Kidney capillary endothelial cell (primary cell): ENCODE measurements at regions not wholly inside any gene's neighbourhood (a gene's known extent, or its start where the extent isn't known, plus 50 kb on each side); places are given as distances from the start of the nearest gene placed in this dataset.

Source experiments
- DNase-seq: peaks from one replicate; pipeline ENCODE4 v3.0.0-alpha.2; 2018; ENCODE audit warnings: low spot score

DNA sequence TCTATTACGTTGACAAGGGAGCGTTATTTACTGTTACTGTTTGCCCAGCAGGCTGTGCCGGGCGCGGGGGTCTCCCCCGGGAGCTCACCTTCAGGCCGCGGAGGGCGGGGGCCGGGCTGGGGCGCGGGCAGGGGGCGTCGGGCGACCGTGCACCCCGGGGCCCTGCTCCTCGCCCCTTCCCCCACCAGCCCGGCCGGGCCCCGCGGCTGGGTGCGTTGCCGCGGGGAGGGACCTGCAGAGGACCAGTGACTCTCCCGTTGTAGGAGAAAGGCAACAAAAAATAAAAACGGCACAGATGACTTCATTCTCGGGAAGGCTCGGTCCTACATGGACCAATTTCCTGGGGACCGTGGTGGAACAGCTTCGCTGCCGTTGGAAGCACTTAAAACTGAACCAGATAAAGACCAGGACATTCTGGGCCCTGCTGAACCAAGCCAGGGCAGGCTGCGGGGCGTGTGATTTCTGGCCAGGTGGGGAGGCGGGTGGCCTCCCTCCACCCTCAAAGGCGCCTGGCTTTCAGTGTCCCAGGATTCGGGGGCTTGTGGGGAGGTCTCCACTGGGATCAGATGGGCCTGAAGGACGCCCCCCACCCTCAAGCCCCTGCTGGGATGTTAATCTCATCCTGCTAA, 57.4 kb downstream of the IGLL1 start:
- no peak for DNase-seq

GRCh38 chr22:23521441-23522113, 58.5 kb downstream of the IGLL1 start:
- DNase-seq, result peak; percentile 93

DNA sequence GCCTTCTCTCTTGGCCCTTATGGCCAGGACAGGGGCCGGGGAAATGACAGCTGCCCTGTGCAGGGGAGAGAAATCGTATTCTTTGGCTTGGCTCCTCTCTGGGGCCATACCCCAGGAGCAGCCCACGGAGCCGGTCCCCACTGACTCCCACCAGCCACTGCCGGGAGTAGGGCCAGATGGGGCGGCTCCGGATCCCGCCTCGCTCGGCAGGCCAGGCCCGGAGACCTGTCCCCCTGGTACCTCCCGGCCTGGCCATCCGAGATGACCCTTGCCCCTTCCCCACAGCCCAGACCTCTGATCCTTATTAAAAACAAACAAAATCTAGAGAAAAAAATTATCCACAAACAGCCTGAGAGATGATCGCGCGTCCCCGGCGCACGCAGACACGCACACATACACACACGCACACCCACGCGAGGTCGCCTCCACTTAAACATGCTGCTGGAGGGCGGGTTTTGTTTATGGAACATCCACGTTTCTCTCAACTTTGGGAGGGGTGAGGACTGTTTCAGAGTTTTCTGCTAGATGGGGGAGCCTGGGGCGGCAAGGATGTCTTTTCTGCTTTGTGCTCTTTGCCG, 59.1 kb downstream of the IGLL1 start:
- DNase-seq, result peak; percentile 34

DNA sequence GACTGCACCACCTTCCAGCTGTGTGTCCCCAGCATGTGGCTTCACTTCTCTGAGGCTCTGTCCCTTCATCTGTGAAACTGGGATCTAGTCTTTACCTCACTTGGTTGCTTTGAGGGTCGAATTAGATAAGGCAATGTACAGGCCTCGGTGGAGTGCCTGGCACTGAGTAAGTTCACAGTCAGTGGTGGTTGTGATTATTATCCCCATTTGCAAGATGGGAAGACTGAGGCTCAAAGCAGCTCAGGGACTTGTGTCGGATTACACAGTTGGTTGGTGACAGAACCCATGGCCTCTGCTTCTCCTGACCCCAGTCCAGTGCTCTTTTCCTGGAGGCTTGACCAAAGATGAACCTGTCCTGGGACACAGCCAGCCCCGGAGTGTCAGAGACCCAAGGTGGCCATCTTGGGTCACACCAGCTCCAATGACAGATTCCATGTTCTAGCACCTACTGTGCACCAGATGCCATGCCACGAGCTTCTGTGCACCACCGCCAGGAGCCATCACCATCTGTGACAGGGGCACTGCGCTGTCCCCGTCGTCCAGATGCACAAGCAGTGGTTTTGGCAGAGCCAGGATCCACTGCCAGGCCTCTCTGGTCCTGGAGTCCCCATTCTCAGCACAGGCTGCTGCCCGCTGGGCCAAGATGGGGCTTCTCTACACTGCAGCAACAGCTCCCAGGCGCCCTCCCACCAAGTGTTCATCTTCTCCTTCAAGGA, 60.5 kb downstream of the IGLL1 start:
- DNase-seq, result no peak

GRCh38 chr22:23518376-23519187, 61.5 kb downstream of the IGLL1 start:
- DNase-seq, result peak; percentile 46

DNA sequence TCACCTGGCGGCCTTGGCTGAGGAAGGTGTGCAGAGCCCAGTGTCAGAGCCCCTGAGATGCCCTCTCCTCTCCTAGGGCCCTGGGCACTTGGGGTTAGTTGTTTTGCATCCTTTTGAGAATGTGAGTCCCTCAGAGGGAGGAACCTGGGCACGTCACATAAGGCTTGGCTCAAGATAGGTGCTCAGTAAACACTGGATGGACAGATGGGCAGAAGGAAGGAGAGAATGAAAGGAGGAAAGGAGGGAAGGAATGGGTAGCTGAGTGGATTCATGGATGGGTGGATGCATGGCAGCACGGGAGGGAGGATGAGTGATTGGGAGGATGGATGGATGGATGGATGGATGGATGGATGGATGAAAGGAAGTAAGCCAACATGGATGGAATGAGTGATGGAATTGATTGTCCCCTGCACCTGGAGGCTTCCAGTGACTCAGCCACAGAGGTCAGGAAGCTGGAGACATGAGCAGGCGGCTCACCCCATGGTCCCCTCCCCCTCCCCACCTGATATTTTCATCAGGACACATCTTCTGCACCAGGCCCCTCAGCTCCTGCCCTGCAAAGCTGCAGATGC, 62.2 kb downstream of the IGLL1 start:
- no peak for DNase-seq

- DNase-seq, result no peak
These were observed 63.8 kb downstream of the IGLL1 start for GRCh38 chr22:23516304-23516703.

DNA sequence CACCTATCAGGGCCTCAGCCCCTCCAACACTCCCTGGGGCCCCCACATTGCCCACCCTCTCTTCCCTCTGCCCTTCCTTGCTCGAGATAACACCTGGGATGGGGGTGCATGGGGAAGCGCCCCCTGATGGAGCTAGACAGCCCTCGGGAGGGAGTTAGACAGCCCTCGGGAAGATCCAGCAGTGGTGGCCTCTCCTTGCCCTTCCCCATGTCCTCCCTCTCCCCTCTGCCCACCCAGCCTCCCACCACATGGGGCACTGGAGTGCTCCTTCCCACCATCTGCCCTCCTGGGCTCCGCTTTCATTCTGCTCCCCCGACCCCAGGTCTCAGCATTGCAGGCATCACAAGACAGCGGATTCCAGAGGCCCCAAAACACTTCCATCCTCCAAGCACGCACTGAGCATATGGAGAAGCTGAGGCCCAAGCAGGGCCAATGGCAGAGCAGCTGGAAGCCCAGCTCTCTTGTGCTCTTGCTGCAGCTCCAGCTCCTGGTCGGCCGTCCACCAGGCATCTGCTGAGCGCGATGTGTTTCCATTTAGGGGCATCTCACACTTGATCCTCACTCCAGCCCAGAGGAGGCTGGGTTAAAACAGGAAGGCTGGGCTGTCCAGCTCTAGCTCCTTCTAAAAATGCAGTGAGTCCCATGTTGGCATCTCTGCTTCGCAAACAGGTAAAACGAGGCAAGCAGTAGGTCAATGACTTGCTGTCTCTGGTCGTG, 65.6 kb downstream of the IGLL1 start:
- no peak for DNase-seq

- DNase-seq, result no peak
These were observed 66.4 kb downstream of the IGLL1 start for GRCh38 chr22:23513705-23514104.

GRCh38 chr22:23513133-23513532, 67.0 kb downstream of the IGLL1 start:
- no peak for DNase-seq

DNA sequence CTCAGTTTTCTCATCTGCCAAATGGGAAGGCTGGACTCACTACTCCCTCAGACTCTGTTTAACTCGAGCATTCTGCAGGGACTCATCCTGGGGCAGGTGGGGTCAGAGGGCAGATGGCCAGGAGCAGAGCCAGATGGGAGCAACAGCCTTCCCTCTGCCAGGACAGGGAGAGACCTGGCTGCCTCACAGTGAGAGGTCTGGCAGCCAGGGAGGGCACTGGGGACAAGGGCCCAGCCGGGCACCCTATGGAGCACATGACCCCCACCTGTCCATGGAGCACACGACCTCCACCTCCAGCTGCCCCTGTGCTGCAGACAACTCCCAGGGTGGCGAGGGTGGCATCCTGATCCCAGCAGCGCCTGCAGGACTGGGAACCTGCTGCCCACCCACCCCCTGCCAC, 67.4 kb downstream of the IGLL1 start:
- no peak for DNase-seq

- no peak for DNase-seq
These were observed 67.8 kb downstream of the IGLL1 start for GRCh38 chr22:23512348-23512705.

GRCh38 chr22:23511627-23512347, 68.3 kb downstream of the IGLL1 start:
- DNase-seq, result no peak

DNA sequence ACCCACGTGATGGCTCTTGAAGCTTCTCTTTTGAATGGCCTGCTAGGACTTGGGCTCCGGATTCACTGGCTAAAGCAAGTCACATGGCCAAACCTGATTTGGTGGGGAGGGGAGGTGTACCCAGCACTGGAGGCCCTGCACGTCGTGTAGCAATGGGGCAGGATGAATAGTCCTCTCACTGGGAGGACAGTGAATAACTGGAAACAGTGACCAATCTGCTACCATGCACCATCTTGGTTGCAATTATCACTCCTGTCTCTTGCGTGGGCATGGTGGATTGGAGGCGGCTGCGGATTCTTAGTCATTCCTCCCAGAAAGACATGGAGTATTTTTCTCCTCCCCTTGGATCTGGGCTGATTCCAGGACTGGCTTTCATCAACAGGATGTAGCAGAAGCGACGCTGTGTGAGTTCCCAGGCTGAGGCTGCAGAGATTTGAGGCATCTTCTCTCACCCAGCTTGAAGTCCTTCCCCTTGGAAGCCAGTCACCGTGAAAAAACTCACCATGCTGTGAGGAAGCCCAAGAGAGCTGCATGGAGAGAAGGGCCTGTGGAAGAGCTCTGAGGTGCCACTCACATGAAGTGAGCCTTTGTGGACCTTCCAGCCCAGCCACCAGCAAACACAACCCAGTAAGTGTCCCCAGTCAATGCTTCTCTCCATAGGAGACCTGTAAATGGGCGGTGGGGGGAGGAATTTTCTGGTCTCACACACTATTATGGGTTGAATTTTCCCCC, 70.4 kb downstream of the IGLL1 start:
- no peak for DNase-seq

- DNase-seq, result no peak
These were observed 75.6 kb downstream of the IGLL1 start for GRCh38 chr22:23504516-23504915.

- DNase-seq, result no peak
These were observed 76.2 kb downstream of the IGLL1 start for GRCh38 chr22:23503736-23504440.

- DNase-seq, result no peak
These were observed 76.9 kb downstream of the IGLL1 start for GRCh38 chr22:23503142-23503541.

GRCh38 chr22:23501708-23502107, 78.4 kb downstream of the IGLL1 start:
- no peak for DNase-seq

DNA sequence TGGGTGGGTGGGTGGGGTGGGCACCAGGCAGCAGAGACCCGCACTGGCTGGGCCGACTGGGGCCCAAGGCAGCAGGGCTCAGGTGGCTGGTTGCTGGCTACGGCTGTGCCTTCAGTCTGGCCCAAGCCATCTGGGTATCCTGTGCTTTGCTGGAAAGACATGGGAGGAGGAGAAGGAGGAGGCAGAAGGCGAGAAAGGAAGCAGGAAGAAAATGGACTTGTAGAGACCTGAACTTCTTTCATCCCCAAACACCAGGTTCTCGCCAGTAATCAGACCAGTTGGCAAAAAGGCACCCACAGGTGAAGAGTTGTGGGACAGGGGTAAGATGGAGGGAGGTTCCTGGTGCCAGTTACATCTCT, 78.8 kb downstream of the IGLL1 start:
- DNase-seq, result no peak
